HG03342 (cell line): ENCODE measurements at regions not wholly inside any gene's neighbourhood (a gene's known extent, or its start where the extent isn't known, plus 50 kb on each side); places are given as distances from the start of the nearest gene placed in this dataset.
"Not testable (repeated sequence)": the region's sequence is repeated elsewhere in the genome, so short reads cannot be mapped to it uniquely, and the experiment has no call there.

Experiments
- ATAC-seq: cut with Tn5 transposase; IDR thresholded peaks from one replicate; pipeline ENCODE4 v1.9.1; 2021; ENCODE audit warnings: mild to moderate bottlenecking, moderate library complexity; ENCODE audit not compliant: unreplicated experiment

DNA sequence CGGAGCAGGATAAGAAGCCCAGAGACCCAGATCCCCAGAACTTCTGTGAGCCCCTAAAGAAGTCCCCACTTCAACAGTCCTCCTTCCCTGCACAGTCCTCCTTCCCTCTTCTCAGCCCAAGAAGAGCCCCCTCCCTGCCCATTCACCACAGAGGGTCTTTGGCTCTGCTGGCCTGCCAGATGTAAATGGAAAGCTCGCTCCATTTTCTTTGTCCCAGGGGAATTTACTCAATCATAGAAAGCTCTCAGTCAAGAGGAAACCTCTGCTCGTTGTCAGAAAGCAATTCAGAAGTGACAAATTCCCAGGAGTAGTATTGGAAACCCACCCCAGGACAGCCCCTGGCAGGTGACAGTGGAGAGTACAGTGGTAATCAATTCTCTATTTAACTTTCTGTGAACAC lies 105.5 kb upstream of the SMAD3 start:
- no peak for ATAC-seq

DNA sequence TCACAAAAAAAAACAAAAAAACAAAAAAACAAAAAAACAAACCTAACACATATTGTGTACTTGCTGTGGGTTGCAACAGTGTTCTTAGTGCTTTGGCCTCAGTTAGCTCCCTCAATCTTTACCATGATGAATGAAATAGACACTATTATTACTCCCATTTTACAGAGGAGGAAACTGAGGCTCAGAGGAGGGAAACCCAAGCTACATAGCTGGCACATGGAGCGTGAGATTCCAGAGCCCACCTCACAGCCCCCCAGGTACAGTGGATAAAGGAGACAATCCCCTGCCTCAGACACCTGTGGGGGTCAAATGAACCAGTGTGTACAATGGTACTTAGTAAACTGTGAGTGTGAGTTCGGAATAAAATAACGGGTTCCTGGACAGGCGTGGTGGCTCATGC lies 104.9 kb upstream of the SMAD3 start:
- no peak for ATAC-seq

DNA sequence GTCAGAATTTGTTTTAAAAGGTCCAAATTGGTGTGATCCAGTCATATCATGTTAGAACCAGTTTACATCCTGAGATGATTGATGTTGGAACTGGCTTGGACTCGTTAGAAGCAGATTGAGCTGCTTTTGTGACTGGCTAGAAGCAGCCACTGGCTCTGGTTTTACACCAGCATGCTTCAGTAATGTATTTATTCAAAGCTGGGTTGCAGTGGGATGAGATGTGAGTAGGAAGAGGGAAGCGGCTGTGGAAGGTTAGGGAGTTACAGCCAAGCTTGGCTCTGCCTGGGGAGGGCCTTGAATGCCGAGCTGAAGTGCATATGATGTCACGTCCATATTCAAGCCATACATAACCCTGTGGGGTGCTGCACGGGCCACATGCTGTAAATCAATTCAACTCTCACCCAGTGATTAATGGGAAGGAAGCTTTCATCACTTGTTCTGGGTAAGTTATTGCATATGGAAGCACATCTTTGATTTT lies 104.0 kb upstream of the SMAD3 start:
- no peak for ATAC-seq

DNA sequence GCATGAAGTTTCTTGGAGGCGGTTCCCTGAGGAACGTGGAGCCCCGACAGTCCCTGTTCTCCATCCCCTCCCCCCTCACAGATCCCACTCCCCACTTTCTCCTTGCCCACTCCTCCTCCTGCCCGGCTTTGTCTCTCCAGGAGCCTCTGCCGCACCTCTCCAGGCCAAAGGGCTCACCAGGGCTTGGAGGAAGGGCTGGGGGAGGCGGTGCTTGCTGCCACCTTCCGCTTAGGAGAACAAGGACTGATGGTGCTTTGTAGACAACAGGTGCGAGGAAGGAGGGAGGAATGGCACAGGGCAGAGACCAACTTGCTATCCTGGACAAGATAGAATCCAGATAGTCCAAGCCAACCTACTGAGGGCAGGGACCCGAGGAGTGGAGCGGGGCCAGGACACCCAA lies 103.5 kb upstream of the SMAD3 start:
- no peak for ATAC-seq

DNA sequence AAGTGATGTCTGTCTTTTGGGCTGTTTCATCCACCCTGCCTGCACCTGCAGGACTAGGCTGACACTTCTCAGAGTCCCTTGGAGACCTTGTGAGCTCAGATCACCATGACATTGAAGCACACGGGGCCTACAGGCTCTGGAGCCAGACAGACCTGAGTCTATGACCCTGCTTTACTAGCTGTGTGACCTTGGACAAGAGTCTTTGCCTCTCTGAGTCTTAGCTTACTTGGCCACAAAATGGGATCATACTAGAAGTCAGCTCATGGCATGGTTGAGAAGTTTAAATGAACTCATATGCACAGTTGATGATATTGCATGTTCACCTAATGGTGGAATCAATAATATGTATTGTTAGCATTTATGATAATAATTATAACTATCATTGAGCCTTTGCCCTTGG lies 102.9 kb upstream of the SMAD3 start:
- no peak for ATAC-seq

DNA sequence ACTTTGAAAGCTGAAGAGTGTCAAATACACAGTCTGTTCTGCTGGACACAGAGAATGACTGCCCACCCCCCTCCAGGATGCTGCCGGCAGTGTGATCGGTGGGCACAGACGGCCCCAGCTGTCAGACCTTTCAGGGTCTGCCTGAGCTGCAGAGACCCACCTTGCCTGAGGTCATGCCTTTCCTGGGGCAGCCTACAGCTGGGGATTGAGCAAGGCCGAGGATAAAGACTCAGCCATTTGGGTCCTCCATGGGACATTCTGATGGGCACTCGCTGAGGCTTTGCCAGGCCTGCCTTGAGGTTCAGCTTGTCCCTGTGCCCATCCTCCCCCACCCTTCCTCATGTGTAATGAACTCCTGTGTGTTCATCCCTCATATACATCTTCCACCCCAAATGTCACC lies 102.3 kb upstream of the SMAD3 start:
- no peak for ATAC-seq

DNA sequence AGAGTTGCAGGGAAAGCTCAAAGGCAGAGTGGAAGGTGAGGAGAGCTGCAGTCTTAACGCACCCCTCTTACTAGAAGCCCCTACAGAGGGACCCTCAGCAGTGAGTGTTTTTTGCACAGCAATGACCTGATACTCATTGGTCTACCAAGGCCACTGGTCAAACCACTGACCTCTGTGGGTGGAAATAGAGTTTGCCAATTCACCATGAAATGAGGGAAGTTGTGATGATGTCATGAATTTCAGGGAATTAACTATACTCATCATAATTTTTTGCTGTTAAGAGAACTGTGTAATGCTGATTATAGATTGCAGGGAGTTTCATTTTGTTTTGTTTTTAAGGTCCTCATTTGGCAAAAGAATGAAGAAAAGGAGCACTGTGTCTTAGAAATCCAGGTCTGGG lies 101.7 kb upstream of the SMAD3 start:
- no peak for ATAC-seq

DNA sequence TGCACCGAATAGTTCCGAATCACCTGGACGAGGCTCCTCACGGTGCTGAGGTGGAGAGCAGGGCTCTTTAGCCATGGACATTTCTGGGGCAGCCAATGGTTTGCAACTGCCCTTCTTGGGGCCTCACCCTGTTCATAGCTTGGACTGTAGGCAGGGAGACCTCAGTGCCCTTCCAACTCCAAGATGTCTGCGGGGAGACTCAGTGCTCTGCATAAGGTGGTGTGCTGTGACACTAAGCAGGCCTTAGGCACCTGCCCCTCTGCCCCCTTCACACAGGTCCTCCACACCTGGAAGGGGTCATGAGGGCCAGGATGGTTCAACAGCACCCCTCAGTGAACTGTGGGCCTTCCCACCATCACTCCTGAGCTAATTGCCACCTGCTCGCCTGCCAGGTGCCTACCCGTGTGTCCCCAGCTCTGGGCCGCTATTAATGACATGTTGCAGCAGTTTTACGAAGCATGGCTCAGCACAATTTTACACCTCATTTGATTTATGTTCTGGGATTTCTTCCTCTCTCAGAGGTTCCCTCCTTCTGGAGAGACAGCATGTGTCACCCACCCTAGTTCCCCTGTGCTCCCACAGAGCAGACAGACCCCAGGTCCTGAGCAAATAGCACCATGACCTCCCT lies 101.2 kb upstream of the SMAD3 start:
- no peak for ATAC-seq

DNA sequence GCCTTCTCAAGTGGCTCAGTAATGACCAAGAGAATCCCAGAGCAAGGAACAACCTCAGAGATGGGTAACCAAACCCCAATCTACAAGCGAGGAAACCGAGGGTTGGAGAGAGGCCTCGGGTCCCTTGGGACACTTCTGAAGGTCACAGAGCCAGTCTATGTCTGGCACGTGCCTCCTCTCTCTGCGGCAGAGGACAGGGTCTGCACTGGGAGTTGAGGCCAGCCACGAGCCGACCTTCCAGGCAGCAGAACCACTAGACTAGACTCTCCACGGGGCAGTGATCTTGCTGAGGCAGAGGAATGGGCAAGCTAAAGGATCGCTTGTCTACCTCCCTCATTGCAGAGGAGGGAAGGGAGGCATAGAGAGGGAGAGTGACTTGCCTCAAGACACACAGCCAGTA lies 100.6 kb upstream of the SMAD3 start:
- ATAC-seq, result no peak

DNA sequence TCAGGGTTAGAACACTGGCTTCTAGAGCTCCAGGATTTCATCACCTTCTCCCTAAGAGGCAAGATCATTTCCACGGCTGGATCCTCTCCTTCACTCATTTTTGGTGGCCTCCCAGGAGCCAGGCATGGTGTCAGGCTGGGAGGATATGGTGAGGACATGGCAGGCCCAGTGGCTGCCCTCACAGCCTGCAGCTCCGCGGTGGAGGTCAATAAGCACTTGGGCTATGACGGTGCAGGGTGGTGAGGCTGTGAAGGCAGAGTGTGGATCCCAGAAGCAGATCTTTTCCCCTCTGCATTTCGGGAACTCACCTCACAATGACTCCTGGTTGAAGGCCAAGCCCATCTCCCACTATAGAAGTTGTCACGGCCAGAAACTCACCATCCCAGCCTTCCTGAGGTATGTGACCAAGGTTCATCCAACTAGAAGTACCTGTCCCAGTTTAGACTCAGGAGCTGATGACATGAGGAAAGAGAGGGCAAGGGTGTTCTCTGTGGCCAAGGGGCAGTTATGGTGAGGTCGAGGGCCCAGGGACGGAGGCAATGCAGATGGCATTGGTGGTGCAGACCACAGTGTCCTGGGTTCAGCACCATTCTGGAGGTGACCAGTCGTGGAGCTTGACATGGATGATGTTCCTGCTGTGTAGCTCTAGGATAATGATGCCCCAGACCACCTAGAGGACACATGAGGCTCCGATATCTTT lies 100.1 kb upstream of the SMAD3 start:
- no peak for ATAC-seq

DNA sequence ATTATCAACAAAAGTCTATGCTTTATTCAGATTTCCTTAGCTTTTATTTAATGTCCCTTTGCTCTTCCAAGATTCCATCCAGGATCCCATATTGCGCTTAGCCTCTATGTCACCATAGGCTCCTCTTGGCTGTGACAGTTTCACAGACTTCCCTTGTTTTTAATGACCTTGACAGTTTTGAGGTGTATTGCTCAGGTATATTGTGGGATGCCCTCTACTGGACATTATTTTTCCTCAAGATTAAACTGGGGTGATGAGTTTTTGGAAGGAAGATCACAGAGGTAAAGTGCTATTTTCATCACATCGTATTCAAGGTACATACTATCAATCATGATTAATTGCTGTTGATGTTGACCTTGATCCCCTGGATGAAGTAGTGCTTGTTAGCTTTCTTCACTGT lies 99.1 kb upstream of the SMAD3 start:
- no peak for ATAC-seq

DNA sequence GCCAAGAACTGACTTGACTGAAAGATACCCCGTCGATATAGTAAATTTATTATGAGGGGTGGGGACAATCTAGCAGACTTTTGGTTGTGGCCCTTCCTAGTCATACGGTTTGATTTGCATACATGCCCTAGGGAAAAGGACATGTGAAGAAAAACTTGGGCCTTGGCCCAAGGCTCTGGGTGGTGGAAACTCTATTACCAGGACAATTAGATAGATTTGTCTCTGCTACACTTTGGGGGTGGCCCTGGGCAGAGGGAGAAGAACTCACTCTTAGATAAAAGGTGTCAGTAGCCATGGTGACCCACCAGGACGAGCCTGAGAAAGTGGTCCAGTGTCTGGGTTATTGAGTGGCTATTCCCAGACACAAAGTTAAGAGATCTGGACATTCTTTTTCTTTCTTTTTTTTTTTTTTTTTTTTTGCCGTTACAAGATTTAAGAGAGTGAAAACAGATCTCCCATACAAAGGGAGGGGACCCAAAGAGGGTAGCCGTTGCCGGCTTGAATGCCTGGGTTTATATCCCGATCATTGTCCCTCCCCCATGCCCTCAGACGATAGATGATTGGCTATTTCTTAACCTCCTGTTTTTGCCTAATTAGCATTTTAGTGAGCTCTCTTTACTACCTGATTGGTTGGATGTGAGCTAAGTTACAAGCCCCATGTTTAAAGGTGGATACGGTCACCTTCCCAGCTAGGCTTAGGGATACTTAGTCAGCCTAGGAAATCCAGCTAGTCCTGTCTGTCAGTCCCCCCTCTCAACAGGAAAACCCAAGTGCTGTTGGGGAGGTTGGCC lies 96.4 kb upstream of the SMAD3 start:
- ATAC-seq, result no peak

DNA sequence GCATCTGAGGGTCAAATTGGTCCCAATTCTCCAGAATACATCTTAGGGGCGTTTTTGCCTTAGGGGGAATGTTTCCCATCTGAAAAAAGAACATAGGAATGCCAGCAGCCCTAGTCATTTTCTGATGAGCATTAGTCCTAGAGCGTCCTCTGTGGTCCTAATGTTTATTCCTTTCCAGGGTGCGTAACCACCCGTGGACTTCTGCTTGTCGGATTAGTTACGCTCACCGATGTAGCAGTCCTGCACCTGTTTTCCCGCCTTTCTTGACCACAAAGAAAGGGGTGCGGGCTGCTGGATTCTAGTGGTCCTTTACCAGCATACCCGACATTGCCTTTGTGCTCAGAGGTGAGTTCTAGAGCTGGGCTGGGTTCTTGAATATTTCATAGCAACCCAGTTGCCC lies 91.3 kb upstream of the SMAD3 start:
- not testable (repeated sequence) for ATAC-seq

DNA sequence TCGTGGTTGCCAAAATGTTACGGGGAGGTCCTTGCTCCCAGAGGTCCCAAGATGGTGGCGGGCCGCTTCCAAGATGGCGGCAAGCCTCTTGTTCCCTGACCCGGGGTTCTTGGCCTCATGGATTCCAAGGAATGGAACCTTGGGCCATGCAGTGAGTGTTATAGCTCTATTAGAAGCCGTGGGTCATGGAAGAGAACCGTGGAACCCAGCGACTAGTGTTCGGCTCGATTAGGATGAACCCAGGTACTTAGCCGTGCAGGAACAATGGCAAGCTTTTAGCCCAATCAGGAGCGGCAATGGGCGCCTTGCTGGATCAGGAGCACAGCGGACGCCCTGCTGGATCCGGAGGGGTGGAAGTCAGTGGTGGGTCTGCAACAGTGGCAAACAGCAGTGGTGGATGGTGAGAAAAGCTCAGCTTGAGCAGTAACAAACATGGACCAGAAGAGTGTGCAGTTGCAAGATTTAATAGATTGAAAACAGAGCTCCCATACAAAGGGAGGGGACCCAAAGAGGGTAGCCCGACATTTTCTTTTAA lies 89.2 kb upstream of the SMAD3 start:
- ATAC-seq, result not testable (repeated sequence)

DNA sequence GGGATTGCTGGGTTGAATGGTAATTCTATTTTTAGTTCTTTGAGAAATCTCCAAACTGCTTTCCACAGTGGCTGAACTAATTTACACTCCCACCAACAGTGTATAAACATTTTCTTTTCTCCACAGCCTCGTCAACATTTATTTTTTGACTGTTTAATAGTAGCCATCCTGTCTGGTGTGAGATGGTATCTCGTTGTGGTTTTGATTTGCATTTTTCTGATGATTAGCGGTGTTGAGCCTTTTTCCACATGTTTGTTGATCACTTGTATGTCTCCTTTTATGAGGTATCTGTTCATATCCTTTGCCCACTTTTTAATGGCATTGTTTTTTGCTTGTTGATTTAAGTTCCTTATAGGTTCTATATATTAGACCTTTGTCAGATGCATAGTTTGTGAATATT lies 85.1 kb upstream of the SMAD3 start:
- ATAC-seq, result not testable (repeated sequence)

DNA sequence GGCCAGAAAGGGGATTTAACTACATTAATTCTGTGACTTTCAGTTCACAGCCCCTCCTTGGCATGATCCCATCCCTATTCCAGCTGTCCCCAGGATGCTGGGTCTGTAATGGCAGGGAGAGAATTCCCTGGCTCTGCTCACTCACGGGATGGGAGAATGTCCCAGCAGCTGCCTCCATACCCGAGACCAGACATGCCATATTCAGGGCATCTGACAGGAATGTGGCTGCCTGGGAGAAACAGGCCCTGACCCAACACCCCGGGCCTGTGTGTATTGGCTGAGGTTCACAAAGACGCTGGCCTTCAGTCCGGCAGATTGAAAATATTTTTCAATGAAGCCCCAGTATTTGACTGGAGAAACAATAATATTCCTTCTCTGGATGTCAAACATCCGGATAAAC lies 83.6 kb upstream of the SMAD3 start:
- ATAC-seq, result no peak

DNA sequence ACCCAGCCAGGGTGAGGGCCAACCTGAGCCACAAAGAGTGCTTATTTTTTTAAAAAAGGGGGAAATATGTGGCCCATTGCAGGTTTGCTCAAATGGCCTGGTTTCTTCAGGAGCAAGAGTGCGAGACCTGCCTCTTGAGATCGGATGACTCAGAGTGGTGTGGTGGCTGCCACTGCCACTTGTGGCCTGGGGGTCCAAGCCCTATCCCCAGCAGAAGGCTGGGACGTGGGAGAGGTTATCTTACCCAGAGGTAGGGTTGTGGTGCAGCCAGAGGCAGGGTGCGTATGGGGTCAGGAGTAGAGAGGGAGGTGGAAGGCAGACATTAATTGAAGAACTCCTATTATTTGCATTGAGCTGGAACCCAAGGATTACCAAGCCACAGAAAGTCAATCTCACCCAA lies 83.2 kb upstream of the SMAD3 start:
- ATAC-seq, result no peak

DNA sequence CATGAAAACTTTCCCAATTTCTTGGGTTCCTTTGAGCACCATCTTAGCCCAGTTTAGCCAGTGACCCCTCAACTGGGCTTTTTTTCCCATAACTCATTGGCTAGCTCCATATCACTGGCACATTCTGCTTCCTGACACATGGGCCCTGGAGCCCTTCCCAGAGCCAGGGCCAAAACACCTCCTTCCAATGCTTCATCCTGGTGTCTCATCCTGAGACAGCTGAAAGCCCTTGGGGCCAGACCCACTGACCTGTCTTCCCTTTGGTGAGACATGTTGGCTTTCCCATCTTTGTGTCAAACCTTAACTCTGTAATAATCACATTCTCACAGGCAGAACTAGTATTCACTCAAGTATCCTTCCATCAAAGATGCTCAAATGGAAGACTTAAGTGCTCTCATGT lies 82.6 kb upstream of the SMAD3 start:
- no peak for ATAC-seq

DNA sequence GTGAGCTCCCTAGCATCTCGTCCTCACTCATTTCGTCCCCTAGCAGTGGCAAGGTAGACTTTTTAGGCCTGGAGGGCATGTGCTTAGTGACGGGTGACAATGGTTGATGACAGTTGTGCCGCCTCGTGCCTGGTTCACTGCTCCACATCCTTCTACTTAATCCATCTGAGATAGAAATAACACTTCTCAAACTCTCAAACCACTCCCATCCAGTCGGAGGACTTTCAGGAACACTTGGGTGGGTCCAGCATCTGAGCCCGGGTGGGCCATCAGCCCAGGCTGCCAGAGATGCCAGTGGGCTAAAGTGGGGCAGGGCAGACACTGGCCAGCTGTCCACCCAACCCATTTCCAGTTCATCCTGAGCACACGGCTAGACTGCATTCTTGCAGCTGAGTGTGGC lies 79.7 kb upstream of the SMAD3 start:
- no peak for ATAC-seq

DNA sequence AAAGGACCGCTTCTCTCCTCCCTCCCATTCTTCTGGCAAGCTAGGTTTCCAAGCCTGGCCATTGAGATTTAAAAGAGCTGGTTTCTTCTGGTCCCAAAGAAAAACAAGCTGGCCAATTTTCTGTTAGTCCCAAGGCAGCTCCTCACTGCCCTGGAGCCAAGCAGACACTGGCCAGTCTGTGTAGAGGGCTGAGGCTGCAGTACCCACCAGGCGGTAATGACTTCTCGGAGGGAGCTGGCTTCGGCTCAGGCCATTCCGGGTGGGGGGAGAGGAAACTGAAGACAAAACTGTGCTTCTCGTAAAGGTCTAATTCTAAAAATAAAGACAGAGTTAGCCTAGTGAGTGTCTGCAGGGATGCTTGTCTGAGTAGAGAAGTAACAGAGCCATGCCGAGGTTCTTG lies 78.5 kb upstream of the SMAD3 start:
- ATAC-seq, result no peak

DNA sequence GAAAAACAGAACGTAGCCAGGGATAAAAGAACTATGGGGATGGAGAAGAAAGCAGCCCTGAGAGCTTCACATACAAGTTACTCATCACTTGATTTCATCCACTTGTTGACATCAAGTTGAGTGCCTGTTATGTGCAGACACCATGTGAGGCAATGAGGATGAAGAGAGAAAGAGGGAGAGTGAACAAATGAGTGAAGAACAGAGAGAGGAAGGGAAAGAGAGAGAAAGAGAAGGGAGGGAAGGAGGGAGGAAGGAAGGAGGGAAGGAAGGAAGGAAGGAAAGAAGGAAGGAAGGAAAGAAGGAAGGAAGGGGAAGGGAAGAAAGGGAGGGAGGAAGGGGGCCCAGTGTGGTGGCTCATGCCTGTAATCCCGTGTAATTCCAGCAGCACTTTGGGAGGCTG lies 72.3 kb upstream of the SMAD3 start:
- ATAC-seq, result no peak
